B cell (primary cell): ENCODE measurements at regions not wholly inside any gene's neighbourhood (a gene's known extent, or its start where the extent isn't known, plus 50 kb on each side); places are given as distances from the start of the nearest gene placed in this dataset.

Experiments used
- ATAC-seq: fragments of 200-7000 bp; cut with Tn5 transposase; one replicate; pipeline ENCODE4 v1.10.0; 2021; ENCODE audit warnings: low read depth, mild to moderate bottlenecking, moderate number of reproducible peaks, moderate library complexity
- CTCF ChIA-PET: fragments of 350-600 bp; sonication (Branson Sonifier 250); formaldehyde crosslinking; loops from one replicate; lab custom pipeline; 2021; ENCODE audit warnings: antibody characterized with exemption, inconsistent platforms; lab: Charles Lee
- POLR2A ChIA-PET: fragments of 350-600 bp; sonication (Branson Sonifier 250); formaldehyde crosslinking; loops from one replicate; lab custom pipeline; 2021; ENCODE audit warnings: antibody characterized with exemption; lab: Charles Lee
- DNase-seq: peaks from one replicate; pipeline ENCODE4 v3.0.0; 2013
- H2AFZ ChIP-seq: 2 replicates; pipeline ENCODE4 v1.6.1; 2012; ENCODE audit warnings: mild to moderate bottlenecking, low read depth, low read length; ENCODE audit not compliant: insufficient read depth, poor library complexity, severe bottlenecking
- H3K27ac ChIP-seq, 2 donors: 1 replicate in 1 of 2; 2 replicates in 1 of 2; pipeline ENCODE4 v1.5.1; 2012 to 2013; ENCODE audit warnings: low read length in 2 of 2, mild to moderate bottlenecking in 2 of 2, moderate library complexity in 1 of 2
- H3K27me3 ChIP-seq, 4 experiments: fragments of 200-600 bp in 1 of 4; sonication (generic) in 1 of 4; replicated peaks in 1 of 4; 1 replicate in 2 of 4; 2 replicates in 2 of 4; pipeline versions ENCODE4 v1.6.1 to v1.7.0; 2013 to 2016; ENCODE audit warnings: low read length in 3 of 4, mild to moderate bottlenecking in 2 of 4, mixed read lengths in 1 of 4, moderate library complexity in 1 of 4; ENCODE audit not compliant: insufficient read depth in 4 of 4, control insufficient read depth in 3 of 4; ENCODE audit errors: control extremely low read depth in 1 of 4
- H3K36me3 ChIP-seq, 2 experiments: replicated peaks in 1 of 2; 1 replicate in 1 of 2; 2 replicates in 1 of 2; pipeline versions ENCODE4 v1.6.1 to v1.7.1; 2013; ENCODE audit warnings: low read length in 1 of 2; ENCODE audit not compliant: insufficient read depth in 2 of 2, control insufficient read depth in 1 of 2; ENCODE audit errors: control extremely low read depth in 1 of 2, extremely low read depth in 1 of 2
- H3K4me1 ChIP-seq, 2 donors: fragments of 200-600 bp in 1 of 2; sonication (generic) in 1 of 2; 1 replicate in 1 of 2; 2 replicates in 1 of 2; pipeline versions ENCODE4 v1.5.1 to v1.6.1; 2013 to 2017; ENCODE audit warnings: low read length in 2 of 2; ENCODE audit not compliant: control insufficient read depth in 2 of 2, insufficient read depth in 2 of 2
- H3K4me2 ChIP-seq: replicated peaks from 2 replicates; pipeline ENCODE3; 2012; ENCODE audit warnings: mild to moderate bottlenecking, low read depth, low read length; ENCODE audit not compliant: poor library complexity, severe bottlenecking
- H3K4me3 ChIP-seq, 5 experiments: fragments of 200-600 bp in 1 of 5; sonication (generic) in 1 of 5; 1 replicate in 3 of 5; 2 replicates in 2 of 5; pipeline versions ENCODE4 v1.5.1 to v1.7.0; 2011 to 2016; ENCODE audit warnings: low read length in 4 of 5, mild to moderate bottlenecking in 4 of 5, low read depth in 2 of 5, control low read depth in 1 of 5, moderate library complexity in 1 of 5; ENCODE audit not compliant: insufficient read depth in 1 of 5; ENCODE audit errors: control extremely low read depth in 1 of 5, extremely low read depth in 1 of 5
- H3K79me2 ChIP-seq: fragments of 200-600 bp; sonication (generic); one replicate; pipeline ENCODE4 v1.6.0; 2016; ENCODE audit warnings: low read length; ENCODE audit not compliant: control insufficient read depth, insufficient read depth
- H3K9ac ChIP-seq: fragments of 200-600 bp; sonication (generic); 2 replicates; pipeline ENCODE4 v1.6.1; 2017; ENCODE audit warnings: mild to moderate bottlenecking, low read length, moderate library complexity
- H3K9me3 ChIP-seq, 3 donors: one replicate each; pipeline versions ENCODE4 v1.6.1 to v1.7.1; 2013; ENCODE audit warnings: low read length in 2 of 3; ENCODE audit not compliant: control insufficient read depth in 2 of 3, insufficient read depth in 1 of 3; ENCODE audit errors: control extremely low read depth in 1 of 3
- H4K20me1 ChIP-seq: 2 replicates; pipeline ENCODE4 v1.6.0; 2012; ENCODE audit warnings: mild to moderate bottlenecking, low read length; ENCODE audit not compliant: insufficient read depth, control insufficient read depth, poor library complexity, severe bottlenecking
- H3K27ac Mint-ChIP-seq: one replicate; pipeline ENCODE4 v1.8.0; 2021; ENCODE audit warnings: mixed read lengths
- H3K27me3 Mint-ChIP-seq: one replicate; pipeline ENCODE4 v1.8.0; 2021; ENCODE audit warnings: mixed read lengths
- H3K4me1 Mint-ChIP-seq: one replicate; pipeline ENCODE4 v1.8.0; 2021; ENCODE audit warnings: mixed read lengths
- H3K4me3 Mint-ChIP-seq: one replicate; pipeline ENCODE4 v1.8.0; 2021; ENCODE audit warnings: mixed read lengths
- H3K9me3 Mint-ChIP-seq: one replicate; pipeline ENCODE4 v1.8.0; 2022; ENCODE audit warnings: mixed read lengths; ENCODE audit not compliant: insufficient read depth
- CTCF ChIP-seq: fragments of 200-600 bp; IDR thresholded peaks from one replicate; pipeline ENCODE4 v1.8.0; 2022; ENCODE audit warnings: antibody characterized with exemption, mild to moderate bottlenecking
- EZH2 ChIP-seq: IDR thresholded peaks from 2 replicates; pipeline ENCODE4 v1.6.1; 2012; ENCODE audit warnings: borderline replicate concordance, low read depth, mild to moderate bottlenecking, moderate library complexity, low read length; ENCODE audit not compliant: insufficient read depth, poor library complexity, severe bottlenecking
- WGBS: methylation state at CpG from one replicate; pipeline ENCODE4 v1.1.5; 2013; ENCODE audit warnings: missing lambda C conversion rate; ENCODE audit not compliant: insufficient coverage; 5-methylcytosine and 5-hydroxymethylcytosine counted together
- intact Hi-C: fragments of 100-400 bp; cut with micrococcal nuclease; formaldehyde crosslinking; loops from one replicate; pipeline ENCODE4 v1.10.0; 2022

DNA sequence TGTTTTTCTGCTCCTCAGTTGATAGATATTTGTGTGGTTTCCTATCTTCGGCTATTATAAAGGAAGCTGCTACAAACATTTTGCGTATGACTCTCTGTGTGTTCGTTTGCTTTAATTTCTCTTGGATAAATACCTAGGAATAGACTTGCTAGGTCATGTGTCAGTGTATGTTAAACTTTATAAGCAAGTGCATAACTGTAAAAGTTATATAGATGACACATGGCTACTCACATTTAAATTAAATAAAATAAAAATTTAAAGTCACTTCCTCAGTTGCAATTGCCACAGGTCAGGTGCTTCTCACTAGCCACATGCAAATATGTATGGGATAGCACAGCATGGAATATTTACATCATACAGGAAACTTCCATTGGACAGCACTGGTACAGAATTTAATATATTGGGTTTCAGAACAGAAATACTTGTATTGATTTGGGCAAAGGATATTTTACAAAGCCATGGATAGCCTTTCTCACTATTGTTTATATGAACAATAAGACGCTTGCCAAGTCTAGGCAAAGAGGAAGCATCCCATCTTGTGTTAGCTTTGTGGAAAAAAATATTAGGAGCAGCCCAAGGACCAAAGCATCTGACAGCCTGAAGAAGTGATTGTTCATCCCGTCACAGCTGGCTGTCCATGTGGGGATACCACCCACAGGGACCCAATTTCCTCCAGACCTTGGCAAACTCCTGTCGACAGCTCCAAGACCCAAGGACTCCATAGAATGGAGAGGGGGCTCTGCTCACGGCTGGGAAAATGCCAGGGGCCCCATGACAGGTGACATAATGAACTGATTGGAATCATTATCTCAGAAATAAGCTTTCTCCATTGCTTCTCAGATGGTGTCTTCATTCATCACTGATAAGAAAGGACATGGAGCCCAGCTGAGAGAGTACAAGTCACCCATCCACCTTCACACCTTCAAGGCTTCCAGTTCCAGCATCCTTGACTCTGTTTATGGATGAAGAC, 196.7 kb downstream of the SH3BP4 start:
- Histone ChIP-seq H2AFZ (no peak overlapping the region), H3K9ac (no peak overlapping the region), H3K36me3 (no peaks in the 10 kb centered on the region), H3K4me1 (no peaks in the 10 kb centered on the region), H3K79me2 (no peaks in the 10 kb centered on the region), H4K20me1 (no peaks in the 10 kb centered on the region), H3K27ac (no peak overlapping the region), H3K27me3 (no peaks in the 10 kb centered on the region), H3K9me3 (peaks cover 0 to 3% (median 0%) of the 10 kb centered on the region in 3 donors), H3K4me3 (no peak overlapping the region), H3K4me2 (no peak overlapping the region)
- H3K4me3 Mint-ChIP-seq: no peak overlapping the region
- CTCF ChIA-PET: no interaction called here
- H3K9me3 Mint-ChIP-seq: no peaks in the 10 kb centered on the region
- no peak for TF ChIP-seq EZH2
- DNase-seq: no peak
- no peak overlapping the region for H3K27ac Mint-ChIP-seq
- no peaks in the 10 kb centered on the region for H3K4me1 Mint-ChIP-seq
- intact Hi-C loops: no loop called here
- peaks cover 25% of the 10 kb centered on the region for H3K27me3 Mint-ChIP-seq
- WGBS: no CpG with 5 or more reads among the region's 7 CpGs
- POLR2A ChIA-PET: no interaction called here
- ATAC-seq: no peak

DNA sequence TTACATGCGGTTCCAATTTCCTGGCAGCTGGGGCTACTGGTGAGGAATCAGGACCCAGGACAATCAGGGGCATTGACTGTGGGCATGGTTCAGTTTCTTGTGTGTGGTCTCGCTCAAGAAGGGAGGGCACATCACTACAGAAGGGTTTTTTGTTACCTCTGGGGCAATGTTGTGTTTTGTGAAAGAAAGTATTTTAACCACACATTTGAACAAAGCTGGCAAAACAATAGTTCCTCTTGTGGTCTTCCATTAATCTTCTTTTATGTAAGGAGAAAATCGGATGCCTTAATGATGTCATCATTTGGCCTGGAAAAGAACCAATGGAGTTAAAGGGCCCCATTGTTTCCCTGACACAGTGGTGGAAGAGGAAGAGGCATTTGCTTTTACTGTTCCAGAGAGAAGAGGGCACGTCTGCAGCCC, 197.4 kb downstream of the SH3BP4 start:
- Histone ChIP-seq H3K27me3 (no peaks in the 10 kb centered on the region), H4K20me1 (no peaks in the 10 kb centered on the region), H3K79me2 (no peaks in the 10 kb centered on the region), H3K4me2 (no peak overlapping the region), H3K9ac (no peak overlapping the region), H3K36me3 (no peaks in the 10 kb centered on the region), H2AFZ (no peak overlapping the region), H3K4me3 (no peak overlapping the region), H3K4me1 (no peaks in the 10 kb centered on the region), H3K9me3 (peaks cover 0 to 3% (median 0%) of the 10 kb centered on the region in 3 donors), H3K27ac (no peak overlapping the region)
- no peak for DNase-seq
- ChIA-PET POLR2A (no interaction called here), CTCF (interaction anchor here (0.7 kb wide), 1 partner anchor 9 kb away, joined by 3 read pairs; no protein-coding TSS in a partner anchor)
- Mint-ChIP-seq H3K4me3 (no peak overlapping the region), H3K27me3 (peaks cover 25% of the 10 kb centered on the region), H3K27ac (no peak overlapping the region), H3K4me1 (no peaks in the 10 kb centered on the region), H3K9me3 (no peaks in the 10 kb centered on the region)
- ATAC-seq: no peak
- TF ChIP-seq EZH2 (no peak), CTCF (no peak)
- intact Hi-C loops: no loop called here
- 45% methylated on average over 2 of the region's 4 CpGs for WGBS
